ENCODE measurements at regions not wholly inside any gene's neighbourhood (a gene's known extent, or its start where the extent isn't known, plus 50 kb on each side); places are given as distances from the start of the nearest gene placed in this dataset.
"Not testable (repeated sequence)": the region's sequence is repeated elsewhere in the genome, so short reads cannot be mapped to it uniquely, and the experiment has no call there.

DNA sequence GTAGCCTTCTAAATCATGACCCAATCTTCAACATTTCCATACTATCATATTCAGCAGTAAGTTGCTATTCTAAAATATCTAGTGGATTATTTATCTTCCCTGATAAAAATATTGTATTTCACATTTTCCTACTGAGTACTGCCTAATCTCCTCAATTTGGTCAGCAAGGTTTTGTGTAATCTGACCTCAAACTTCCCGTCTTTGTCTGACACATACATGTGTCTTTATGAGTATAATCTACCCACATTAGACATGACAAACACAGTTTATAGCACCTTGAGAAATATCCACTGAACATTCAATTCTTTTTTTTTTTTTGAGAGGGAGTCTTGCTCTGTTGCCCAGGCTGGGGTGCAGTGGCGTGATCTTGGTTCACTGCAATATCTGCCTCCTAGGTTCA is 113.7 kb upstream of the LUZP2 start:
- DNase-seq (ENCODE audit: low read depth) = no peak

DNA sequence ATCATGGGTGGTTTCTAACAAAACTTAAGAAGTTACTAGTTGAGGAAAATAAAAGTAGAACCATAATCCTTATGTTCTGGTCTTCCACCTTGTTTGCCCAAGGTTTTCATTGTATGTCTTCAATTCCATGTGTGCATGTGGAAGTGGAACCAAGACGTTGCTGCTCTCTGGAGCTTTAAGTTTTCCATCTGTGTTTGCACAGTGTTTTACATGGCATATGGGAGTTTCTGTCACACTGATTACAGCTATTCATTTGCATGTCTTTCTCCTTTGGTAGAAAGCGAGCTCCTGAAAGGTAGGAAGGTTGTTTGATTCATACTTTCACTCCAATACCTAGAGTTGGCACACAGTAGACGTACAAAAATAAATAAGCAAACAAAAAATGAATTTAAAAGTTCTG is 112.6 kb upstream of the LUZP2 start:
- no peak for DNase-seq (ENCODE audit: low read depth)

- DNase-seq (ENCODE audit: low read depth) = peak; percentile 4
Measured at GRCh38 chr11:24386546-24387397, 110.1 kb upstream of the LUZP2 start.

GRCh38 chr11:24389575-24389974 is 107.3 kb upstream of the LUZP2 start:
- DNase-seq (ENCODE audit: low read depth) = no peak

GRCh38 chr11:24390016-24390415 is 106.8 kb upstream of the LUZP2 start:
- DNase-seq (ENCODE audit: low read depth) = no peak

DNA sequence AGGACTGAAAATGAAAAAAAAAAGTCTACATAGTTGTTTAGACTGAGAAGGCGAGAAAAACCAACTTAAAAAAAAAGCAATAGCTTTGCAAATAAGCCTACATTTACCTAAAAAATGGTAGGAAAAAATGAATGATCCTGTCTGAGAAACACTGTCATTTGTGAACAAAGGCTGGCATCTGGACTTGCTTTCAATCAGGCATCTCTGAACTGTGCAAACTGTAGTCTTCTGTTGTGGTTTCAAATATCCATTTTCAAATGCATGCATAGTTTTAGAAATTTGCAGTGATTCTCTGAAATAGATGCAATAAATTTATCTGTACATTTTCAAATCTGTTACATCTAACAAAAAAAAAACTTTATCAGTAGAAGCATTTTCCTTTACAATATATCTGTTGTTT is 106.1 kb upstream of the LUZP2 start:
- no peak for DNase-seq (ENCODE audit: low read depth)

DNA sequence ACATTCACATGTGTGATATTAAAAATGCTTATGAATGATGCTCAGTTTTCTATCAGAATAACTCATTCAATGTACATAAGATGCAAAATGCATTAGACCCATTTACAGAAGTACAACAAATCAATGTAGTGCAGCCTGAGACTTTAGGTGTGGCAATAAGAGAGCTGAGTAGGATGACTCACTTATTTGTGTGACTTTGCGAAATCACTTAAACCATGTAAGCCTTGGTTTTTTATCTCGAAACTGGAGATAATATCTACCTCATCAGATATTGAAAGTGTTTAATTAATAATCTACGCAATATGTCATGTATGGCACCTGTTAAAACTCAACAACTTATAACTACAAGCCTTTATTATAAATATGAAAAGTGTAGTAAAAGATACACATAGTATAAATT is 105.7 kb upstream of the LUZP2 start:
- peak; percentile 36 for DNase-seq (ENCODE audit: low read depth)

DNA sequence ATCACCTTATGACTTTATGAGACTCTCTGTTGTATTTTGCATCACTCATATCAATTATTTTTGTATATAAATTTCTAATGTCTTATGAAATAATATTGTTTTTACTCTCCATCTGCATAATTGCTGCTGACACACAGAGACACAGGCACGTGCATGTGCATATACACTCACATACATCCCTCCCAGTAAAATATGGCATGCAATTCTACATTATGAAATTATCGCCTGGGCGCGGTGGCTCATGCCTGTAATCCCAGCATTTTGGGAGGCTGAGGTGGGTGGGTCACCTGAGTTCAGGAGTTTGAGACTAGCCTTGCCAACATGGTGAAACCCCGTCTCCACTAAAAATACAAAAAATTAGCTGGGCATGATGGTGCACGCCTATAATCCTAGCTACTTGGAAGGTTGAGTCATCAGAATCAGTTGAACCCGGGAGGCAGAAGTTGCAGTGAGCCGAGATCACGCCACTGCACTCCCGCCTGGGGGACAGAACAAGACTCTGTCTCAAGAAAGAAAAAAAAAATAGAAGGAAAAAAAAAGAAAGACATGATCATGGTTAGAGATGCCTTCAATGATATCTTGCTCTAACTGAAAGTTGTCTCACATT is 96.7 kb upstream of the LUZP2 start:
- DNase-seq (ENCODE audit: low read depth) = no peak

GRCh38 chr11:24406389-24406788 is 90.5 kb upstream of the LUZP2 start:
- DNase-seq (ENCODE audit: low read depth) = no peak

DNA sequence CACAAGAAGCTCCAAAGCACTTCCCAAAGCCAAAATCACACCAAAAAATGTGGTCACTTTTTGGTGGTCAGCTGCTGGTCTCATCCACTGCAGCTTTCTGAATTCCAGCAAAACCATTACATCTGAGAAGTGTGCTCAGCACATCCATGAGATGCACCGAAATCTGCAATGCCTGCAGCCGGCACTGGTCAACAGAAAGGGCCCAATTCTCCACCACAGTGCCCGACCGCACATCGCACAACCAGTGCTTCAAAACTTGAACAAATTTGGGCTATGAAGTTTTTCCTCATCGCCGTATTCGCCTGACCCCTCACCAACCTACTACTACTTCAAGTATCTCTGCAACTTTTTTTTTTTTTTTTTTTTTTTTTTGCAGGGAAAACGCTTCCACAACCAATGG is 89.9 kb upstream of the LUZP2 start:
- DNase-seq (ENCODE audit: low read depth) = no peak

DNA sequence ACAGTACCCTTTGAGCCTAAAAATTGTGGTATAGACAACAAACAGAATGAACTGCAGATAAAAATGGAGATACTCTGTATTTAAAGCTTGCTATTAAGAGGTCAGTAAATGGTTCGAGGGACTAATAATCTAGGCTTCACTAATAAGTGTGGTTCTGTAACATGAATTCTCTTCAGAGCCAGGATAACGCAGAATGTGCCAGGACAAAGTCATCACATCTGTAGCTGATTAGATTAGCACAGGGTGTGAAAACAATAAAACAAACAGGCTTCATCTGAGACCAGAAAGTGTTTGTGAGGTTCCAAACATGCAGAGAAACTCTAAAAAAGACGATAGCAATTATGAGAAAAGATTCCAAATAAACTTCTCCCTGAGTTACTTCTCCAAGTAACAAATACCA is 89.1 kb upstream of the LUZP2 start:
- no peak for DNase-seq (ENCODE audit: low read depth)

DNA sequence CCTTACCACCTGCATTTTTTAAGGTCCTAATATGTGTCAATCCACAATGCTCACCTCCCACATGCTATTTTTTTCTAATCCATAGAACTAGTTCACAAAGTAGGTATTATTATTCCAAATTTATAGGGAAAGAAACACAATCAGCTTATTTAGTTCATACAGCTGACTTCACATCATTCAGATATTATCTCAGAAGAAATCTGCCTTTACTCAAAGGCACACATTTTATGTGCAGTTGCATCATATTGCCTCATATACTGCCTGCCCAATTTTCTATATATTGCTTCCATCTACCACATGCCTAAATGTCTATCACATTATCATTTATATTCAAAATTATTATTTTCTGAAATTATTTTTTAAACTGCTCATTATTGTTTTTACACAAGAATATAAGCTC is 88.7 kb upstream of the LUZP2 start:
- DNase-seq (ENCODE audit: low read depth) = no peak

- no peak for DNase-seq (ENCODE audit: low read depth)
Measured at GRCh38 chr11:24411791-24412190, 85.1 kb upstream of the LUZP2 start.

- DNase-seq (ENCODE audit: low read depth) = no peak
Measured at GRCh38 chr11:24412722-24413121, 84.1 kb upstream of the LUZP2 start.

DNA sequence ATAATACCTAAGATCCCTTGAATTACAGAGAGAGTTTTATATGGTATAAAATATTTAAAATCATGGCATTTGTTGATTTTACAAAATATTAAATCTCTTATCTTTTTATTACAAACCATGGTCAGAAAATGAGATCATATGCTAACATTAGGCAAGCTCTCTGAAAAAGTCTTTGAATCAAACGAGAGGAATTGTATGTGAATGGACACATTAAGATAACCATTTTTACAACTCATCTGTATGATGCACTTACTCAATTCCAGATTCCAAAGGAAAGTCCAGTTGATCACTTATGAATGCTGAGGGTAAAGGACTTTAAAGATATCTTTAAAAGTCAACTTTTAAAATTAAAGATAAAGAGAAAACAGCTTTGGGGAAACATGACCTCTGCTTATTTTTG is 83.5 kb upstream of the LUZP2 start:
- DNase-seq (ENCODE audit: low read depth) = no peak

DNA sequence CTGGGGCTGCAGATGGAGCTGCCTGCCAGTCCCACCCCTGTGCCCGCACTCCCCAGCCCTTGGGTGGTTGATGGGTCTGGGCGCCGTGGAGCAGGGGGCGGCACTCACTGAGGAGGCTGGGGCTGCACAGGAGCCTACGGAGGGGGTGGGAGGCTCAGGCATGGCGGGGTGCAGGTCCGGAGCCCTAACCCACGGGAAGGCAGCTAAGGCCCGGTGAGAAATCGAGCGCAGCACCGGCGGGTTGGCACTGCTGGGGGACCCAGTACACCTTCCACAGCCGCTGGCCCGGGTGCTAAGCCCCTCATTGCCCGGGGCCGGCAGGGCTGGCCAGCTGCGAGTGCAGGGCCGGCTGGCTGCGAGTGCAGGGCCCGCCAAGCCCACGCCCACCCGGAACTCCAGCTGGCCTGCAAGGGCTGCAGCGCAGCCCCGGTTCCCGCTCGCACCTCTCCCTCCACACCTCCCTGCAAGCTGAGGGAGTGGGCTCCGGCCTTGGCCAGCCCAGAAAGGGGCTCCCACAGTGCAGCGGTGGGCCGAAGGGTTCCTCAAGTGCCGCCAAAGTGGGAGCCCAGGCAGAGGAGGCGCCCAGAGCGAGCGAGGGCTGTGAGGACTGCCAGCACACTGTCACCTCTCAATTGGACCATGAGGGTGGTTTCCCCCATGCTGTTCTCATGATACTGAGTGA is 80.8 kb upstream of the LUZP2 start:
- not testable (repeated sequence) for DNase-seq (ENCODE audit: low read depth)

DNA sequence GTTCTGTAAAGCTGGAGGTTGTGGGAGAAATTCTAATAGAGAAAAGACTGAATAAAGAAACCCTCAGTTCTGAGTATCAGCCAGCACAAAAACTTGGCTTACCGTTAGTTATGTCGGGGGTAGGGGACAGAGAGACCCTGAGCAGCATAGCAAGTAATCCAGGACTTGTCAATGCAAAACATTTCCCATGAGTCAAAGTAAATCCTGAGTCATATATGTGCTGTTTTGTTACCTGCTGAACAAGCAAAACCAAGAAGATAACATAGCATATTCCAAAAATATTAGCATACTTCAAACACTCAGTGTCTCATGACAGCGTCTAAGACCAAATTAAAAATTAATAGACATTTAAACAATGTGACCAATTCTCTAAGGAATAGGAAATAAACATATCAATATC is 75.1 kb upstream of the LUZP2 start:
- no peak for DNase-seq (ENCODE audit: low read depth)

DNA sequence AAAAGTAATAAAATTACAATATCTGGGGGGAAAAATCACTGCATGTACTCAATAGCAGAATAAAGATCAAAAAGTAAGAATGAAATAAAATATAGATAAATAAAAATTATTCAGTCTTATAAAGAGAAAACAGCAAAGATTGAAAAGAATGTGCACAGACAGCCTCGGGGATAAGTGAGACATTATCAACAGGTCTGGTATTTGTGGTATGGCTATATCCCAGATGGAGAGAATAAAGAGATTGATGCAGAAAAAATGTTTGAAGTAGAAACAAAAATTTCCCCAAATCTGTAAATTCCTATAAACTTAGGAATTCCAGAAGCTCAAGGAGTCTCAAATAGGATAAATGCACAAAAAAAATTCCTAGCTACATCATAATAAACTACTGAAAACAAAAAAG is 74.5 kb upstream of the LUZP2 start:
- DNase-seq (ENCODE audit: low read depth) = no peak

DNA sequence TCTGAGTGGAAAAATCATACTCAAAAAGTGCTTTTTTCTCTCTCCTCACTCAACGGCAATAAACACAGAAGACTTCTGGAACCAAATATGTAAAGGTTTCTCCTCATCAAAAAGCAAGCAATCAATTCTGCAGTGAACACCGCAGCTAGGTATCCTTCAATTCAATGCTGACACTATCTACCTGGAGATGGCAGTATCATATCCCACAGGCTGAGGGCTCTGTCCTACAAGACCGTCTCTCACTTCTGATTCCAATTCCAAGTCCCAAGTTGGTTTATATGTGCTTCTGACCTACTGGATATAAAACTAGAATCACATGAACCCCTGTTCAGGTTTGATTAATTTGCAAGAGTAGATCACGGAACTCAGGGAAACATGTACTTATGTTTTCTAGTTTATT is 59.7 kb upstream of the LUZP2 start:
- DNase-seq (ENCODE audit: low read depth) = no peak

All from fibroblast of gingiva (primary cell).